Activated CD4-positive, CD25-positive, alpha-beta regulatory T cell treated with anti-CD3 and anti-CD28 coated beads, Interleukin-2, amount 50 U/mL, for 24 hours (primary cell): ENCODE measurements at regions not wholly inside any gene's neighbourhood (a gene's known extent, or its start where the extent isn't known, plus 50 kb on each side); places are given as distances from the start of the nearest gene placed in this dataset.

Source experiments
- ATAC-seq, 2 donors: fragments of 150-1000 bp; cut with Tn5 transposase; one replicate each; pipeline ENCODE4 v1.10.0; 2021; ENCODE audit warnings: mild to moderate bottlenecking in 1 of 2, moderate library complexity in 1 of 2

DNA sequence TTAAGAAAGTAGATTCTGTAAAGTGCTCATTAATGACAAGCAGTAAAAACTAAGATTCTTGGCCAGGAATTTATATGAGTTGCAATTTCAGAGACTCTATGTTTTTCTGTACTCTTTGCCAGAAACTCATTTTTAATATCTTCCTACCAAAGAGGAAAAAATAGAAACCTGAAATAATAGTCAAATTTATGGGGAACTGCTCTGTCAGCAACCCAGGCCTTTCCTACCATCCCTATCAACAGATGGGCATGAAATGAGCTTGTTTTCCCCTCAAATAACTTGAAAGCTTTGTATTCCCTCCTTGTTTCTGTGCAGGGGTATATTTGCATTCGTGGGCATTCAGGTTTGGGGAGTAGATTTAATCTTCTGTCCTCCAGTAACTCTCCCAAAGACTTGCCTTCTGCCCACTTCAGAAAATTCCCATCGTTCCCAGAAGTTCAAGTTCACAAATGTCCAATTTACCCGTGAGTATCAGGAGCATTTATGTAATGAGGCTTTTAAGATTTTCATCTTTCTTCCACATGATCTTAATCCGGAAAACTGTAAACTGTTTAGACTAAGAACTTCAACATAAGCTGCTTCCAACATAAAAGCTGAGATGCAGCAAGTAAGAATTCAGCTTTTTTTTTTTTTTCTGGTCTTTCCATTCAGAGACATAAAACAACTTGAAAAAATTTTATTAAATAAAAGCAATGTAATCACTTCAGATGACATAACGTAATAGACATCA, 363.1 kb downstream of the EFNB2 start:
- ATAC-seq: no peak

GRCh38 chr13:106163426-106163825, 372.0 kb downstream of the EFNB2 start:
- no peak for ATAC-seq

DNA sequence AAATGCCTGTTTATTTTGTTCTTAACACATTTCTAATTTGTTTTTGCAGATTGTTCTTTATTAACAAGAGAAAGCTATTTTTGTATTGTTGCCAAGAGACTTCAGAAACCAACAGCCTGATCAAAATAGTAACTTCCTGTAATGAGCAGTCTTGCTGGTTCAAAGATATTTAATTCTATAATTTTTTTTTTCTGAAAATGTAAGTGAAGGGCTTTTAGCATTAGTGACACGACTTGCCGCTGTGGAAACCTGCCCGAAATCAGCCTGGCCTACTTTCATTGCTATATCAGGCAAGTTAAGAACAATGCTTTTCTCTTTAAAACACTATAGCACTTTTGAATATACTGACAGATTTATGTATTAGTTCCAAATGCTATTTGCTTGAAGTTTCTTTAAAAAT, 374.3 kb downstream of the EFNB2 start:
- no peak for ATAC-seq

DNA sequence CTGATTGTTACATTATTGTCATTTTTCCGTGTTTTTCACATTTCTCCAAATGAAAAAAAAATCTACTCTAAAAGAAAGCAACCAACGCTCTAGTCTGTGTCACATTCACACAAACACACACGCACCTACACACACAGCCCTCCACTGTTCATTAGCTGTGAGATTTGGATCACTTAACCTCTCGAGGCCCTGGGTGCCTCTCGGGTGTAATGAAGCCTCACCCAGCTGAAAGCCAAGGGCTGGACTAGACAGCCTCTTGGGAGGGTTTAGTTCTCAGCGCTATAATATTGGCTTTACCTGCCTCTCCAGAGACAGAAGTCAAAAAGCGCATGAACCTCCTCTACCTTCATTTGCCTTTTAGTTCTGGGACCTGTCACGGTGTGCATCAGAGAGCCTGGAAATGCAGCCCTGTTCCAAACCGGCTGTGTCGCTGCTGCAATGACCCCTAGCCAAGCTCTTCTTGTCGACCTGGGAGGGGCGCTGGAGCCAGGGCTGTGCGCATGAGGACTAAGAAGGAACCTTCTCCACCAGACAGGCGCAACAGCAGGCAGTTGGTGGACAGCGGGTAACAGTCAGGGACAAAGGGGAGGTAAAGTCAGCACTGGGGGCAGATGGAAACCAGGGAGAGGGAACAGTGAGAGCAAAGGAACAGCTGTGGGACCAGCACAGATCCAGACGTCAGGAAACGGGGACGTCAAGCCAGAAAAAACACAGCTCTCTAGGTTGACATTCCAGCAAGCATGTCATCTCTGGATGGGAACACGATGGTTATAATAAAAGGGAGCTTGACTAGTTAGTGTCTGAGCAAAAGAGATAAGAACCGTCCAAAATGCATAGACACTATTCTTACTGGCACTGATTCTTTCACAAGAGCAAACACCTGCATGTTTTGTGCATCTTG, 375.9 kb downstream of the EFNB2 start:
- ATAC-seq: peak in 1 of 2 donors; percentile 10

DNA sequence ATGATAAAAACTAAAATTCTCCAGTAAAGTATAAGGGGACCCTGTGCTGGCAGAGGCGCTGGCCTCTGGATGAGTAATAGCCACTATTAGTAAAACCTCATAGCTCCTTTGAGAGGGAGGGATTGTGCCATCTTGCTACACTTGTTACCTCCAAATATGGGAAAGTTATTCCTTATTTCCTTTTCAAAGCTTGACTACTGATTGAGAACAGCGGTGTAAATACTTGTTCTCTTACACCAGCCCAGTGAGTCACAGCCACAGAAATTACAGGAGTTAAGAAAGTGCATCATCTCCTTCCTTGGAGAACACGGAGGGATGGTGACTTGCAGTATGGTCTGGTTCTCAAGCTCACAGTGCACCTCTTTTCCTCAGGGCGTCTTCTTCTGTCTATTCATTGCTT, 379.0 kb downstream of the EFNB2 start:
- ATAC-seq: no peak

DNA sequence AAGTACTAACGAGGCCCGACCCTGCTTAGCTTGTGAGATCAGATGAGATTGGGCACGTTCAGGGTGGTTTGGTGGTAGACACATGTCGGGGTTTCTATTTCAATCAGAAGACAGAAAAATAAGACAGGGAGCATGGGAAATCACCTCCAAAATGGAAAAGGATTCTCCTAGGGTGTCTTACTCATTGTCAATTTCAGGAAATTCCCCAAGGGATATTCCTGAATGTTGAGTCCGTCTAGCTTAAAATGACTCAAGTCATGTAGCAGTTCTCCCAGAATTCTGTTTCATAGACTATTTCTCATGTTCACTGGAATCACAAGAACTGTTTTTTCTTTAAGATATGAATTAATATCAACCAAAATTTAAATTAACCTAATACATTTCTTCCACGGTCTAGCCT, 380.1 kb downstream of the EFNB2 start:
- ATAC-seq: no peak

GRCh38 chr13:106153876-106154275, 381.6 kb downstream of the EFNB2 start:
- ATAC-seq: no peak

DNA sequence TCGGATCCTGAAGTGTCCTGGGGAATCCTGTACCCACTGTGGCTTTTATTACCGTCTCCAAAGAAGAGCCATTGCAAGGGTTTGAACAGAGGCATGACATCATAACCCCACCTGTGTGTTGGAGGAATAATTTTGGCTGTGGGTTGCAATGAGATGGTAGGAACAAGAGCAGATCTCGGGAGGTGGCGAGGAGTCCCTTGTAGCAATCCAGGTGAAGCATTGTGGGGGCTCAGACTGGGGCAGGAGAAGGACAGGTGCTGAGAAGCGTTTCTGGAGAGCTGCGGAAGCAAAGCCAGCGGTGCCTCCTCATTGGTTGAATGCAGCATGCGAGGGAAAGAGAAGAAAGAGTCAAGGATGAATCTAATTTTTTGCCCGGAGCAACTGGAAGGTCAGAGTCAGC, 382.4 kb downstream of the EFNB2 start:
- ATAC-seq: no peak

- no peak for ATAC-seq
These were observed 383.4 kb downstream of the EFNB2 start for GRCh38 chr13:106152047-106152446.

DNA sequence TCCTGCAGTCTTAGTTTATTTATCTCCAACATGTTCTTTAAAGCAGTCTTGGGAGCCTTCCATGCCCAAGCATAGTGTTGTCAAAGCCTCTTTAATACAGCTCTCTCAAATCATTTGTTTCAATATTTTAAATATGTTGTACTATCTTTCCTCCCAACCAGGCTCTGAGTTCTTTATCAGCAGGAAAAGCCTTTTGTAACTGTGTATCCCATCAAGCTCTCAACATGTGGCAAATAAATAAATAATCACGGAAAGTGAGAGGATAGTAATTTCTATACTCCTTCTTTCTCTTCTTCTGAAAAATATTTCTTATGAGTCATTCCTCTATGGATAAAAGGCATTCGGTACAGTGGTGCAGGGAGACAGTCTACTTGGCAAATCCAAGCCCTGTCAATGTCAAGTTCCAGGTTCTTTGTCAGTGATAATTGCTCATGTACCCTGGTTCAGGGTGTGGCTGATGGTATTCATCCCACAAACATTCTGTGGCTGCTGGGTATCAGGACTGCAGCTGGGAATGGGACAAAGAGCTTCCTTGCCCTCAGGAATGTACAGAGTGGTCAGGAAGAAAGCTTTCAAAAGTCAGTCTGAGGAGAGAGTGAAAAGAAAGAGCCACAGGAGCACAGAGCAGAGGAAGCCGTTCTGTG, 384.3 kb downstream of the EFNB2 start:
- no peak for ATAC-seq

- ATAC-seq: no peak
These were observed 389.2 kb downstream of the EFNB2 start for GRCh38 chr13:106145997-106146864.

DNA sequence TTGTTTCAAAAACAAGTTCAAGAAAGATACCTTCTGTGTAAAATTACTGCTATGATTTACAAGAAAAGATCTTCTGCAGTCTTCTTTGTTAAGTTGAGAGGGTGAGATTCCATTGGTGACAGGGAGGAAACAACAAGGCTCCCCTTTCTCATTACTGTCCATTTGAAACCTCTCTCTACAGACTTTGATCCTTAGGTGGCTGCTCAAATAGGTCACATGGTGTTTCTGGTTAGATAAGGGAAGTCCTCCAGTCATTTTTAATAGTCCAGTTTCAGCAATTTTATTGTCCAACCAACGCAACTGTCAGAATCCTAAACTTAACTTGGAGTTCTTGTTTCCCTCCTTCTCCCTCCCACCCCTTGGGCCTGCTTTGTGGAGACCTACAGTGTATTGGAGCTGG, 390.4 kb downstream of the EFNB2 start:
- ATAC-seq: no peak

- no peak for ATAC-seq
These were observed 391.3 kb downstream of the EFNB2 start for GRCh38 chr13:106143930-106144709.

- ATAC-seq: no peak
These were observed 392.1 kb downstream of the EFNB2 start for GRCh38 chr13:106143392-106143791.

DNA sequence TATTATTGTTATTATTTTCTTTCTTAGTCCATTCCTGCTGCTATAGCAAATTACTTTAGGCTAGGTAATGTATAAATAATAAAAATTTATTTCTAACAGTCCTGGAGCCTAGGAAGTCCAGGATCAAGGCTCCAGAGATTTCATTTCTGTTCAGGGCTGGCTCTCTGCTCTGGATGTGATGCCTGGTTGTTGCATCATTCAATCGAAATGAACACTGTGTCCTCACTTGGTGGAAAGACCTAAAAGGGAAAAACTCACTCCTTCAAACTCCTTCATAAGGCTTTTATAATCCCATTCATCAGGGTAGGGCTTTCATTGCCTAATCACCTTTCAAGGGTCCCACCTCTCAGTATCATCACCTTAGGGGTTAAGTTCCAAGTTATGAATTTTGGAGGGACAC, 395.0 kb downstream of the EFNB2 start:
- no peak for ATAC-seq

DNA sequence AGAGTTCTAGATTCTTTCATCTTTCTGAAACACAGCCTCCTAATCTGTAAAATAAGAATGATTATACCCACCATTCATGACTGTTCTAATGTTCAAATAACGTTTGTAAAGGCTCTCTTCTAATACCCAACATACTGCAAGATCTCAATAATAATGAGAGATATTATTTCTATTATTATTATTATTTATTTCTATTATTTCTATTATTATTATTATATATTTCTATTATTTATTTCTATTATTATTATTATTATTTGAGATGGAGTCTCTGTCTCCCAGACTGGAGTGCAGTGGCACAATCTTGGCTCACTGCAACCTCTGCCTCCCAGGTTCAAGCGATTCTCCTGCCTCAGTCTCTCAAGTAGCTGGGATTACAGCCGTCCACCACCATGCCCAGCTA, 395.5 kb downstream of the EFNB2 start:
- ATAC-seq: no peak

GRCh38 chr13:106139377-106139776, 396.1 kb downstream of the EFNB2 start:
- ATAC-seq: no peak

- no peak for ATAC-seq
These were observed 396.8 kb downstream of the EFNB2 start for GRCh38 chr13:106138620-106139019.

- no peak for ATAC-seq
These were observed 402.4 kb downstream of the EFNB2 start for GRCh38 chr13:106133025-106133424.

DNA sequence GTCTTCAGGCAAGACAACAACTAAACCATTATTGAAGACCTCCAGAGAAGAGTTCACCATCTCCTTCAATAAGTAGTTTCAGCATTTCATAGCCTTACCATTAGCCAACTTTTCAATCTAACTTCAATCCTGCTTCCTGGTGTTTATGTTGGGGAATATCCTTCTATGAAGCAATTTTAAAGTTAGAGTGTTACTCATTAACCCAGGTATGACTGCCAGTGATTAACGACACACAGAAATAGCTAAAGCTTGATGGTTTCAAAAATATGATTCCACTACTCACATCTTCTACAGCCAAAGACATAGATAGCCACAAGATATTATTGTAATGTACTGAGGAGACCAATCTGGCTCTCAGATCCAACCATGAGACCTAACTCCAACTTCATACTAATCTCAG, 403.2 kb downstream of the EFNB2 start:
- no peak for ATAC-seq

DNA sequence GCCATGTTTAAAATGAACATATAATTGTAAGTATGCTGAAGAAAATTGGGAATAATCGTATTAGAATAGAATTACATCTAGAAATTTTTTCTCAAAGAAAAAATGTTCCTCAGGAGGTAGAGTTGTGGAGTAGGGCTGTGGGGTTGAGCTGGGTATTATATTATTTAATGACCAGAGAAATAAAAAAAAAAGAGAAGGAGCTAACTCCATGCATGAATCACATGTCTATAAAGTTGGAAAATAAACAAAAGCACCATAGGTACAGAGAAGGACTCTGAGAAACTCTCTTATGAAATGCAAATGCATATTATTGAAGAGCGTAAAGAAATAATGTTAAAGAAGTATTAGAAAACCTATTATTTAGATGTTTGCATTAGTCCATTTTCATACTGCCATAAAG, 405.5 kb downstream of the EFNB2 start:
- ATAC-seq: no peak

GRCh38 chr13:106129273-106129672, 406.2 kb downstream of the EFNB2 start:
- ATAC-seq: no peak
